MCF 10A (cell line): ENCODE measurements at regions not wholly inside any gene's neighbourhood (a gene's known extent, or its start where the extent isn't known, plus 50 kb on each side); places are given as distances from the start of the nearest gene placed in this dataset.
"Not testable (repeated sequence)": the region's sequence is repeated elsewhere in the genome, so short reads cannot be mapped to it uniquely, and the experiment has no call there.

Experiments
- BruUV-seq: library from RNA; stranded (reverse); fragments of 400-500 nt; replicated peaks from 2 replicates; lab custom pipeline; 2021; lab: Mats Ljungman, UMichigan
- CTCF ChIA-PET: fragments of 300-600 bp; sonication (Branson Sonifier 250); formaldehyde crosslinking; extraction: SDS; loops from one replicate; lab custom pipeline; 2021; ENCODE audit warnings: antibody characterized with exemption, inconsistent platforms; lab: Yijun Ruan, JAX
- POLR2A ChIA-PET: fragments of 300-600, 350-650 bp; sonication (Branson Sonifier 250); formaldehyde crosslinking; extraction: SDS; loops from one replicate; lab custom pipeline; 2020; ENCODE audit warnings: antibody characterized with exemption, inconsistent platforms; lab: Yijun Ruan, JAX
- DNase-seq: peaks from one replicate; pipeline ENCODE4 v3.0.0-alpha.2; 2018; ENCODE audit not compliant: unreplicated experiment
- H3K27ac Mint-ChIP-seq: one replicate; pipeline ENCODE4 v1.8.0; 2022; ENCODE audit warnings: mild to moderate bottlenecking, low read depth, mixed read lengths; ENCODE audit not compliant: unreplicated experiment
- H3K27me3 Mint-ChIP-seq: one replicate; pipeline ENCODE4 v1.8.0; 2022; ENCODE audit warnings: mixed read lengths; ENCODE audit not compliant: insufficient read depth, unreplicated experiment
- H3K36me3 Mint-ChIP-seq: one replicate; pipeline ENCODE4 v1.8.0; 2022; ENCODE audit warnings: mild to moderate bottlenecking, moderate library complexity, mixed read lengths; ENCODE audit not compliant: insufficient read depth, unreplicated experiment
- H3K4me1 Mint-ChIP-seq: one replicate; pipeline ENCODE4 v1.8.0; 2022; ENCODE audit warnings: mixed read lengths; ENCODE audit not compliant: insufficient read depth, unreplicated experiment
- H3K4me3 Mint-ChIP-seq: one replicate; pipeline ENCODE4 v1.8.0; 2022; ENCODE audit warnings: mild to moderate bottlenecking, moderate library complexity, mixed read lengths; ENCODE audit not compliant: unreplicated experiment
- H3K9me3 Mint-ChIP-seq: one replicate; pipeline ENCODE4 v1.8.0; 2022; ENCODE audit warnings: mixed read lengths; ENCODE audit not compliant: unreplicated experiment
- intact Hi-C: fragments of 100-400 bp; cut with micrococcal nuclease; formaldehyde crosslinking; loops from 2 replicates; pipeline ENCODE4 v1.14.1; 2022
- TF ChIP-seq, protein P1 (sequence below): fragments of 200-600 bp; IDR thresholded peaks from one replicate; pipeline ENCODE4 v1.8.0; 2022; ENCODE audit warnings: antibody characterized with exemption, mild to moderate bottlenecking; ENCODE audit not compliant: unreplicated experiment

DNA sequence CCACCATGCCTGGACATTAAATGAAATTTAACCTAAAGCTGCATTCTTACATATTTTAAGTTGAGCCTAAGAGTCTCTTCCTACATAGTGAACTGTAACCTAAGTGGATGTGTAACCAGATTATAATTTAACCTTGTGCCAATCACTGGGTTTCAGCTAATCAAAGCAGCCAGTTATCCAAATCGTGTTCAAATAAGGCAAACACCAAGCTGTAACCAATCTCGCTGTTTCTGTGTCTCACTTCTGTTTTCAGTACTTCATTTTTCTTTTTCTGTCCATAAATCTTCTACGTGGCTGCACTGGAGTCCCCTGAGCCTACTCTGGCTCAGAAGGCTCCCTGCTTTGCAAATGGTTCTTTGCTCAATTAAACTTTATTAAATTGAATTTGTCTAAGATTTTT lies 186.1 kb upstream of the CNTN6 start:
- no peaks in the 10 kb centered on the region for H3K9me3 Mint-ChIP-seq
- no peak overlapping the region for H3K27ac Mint-ChIP-seq
- POLR2A ChIA-PET: no interaction called here
- no peak overlapping the region for H3K4me3 Mint-ChIP-seq
- no peak for DNase-seq
- H3K4me1 Mint-ChIP-seq: peaks cover 5% of the 10 kb centered on the region
- TF ChIP-seq, protein P1, sequence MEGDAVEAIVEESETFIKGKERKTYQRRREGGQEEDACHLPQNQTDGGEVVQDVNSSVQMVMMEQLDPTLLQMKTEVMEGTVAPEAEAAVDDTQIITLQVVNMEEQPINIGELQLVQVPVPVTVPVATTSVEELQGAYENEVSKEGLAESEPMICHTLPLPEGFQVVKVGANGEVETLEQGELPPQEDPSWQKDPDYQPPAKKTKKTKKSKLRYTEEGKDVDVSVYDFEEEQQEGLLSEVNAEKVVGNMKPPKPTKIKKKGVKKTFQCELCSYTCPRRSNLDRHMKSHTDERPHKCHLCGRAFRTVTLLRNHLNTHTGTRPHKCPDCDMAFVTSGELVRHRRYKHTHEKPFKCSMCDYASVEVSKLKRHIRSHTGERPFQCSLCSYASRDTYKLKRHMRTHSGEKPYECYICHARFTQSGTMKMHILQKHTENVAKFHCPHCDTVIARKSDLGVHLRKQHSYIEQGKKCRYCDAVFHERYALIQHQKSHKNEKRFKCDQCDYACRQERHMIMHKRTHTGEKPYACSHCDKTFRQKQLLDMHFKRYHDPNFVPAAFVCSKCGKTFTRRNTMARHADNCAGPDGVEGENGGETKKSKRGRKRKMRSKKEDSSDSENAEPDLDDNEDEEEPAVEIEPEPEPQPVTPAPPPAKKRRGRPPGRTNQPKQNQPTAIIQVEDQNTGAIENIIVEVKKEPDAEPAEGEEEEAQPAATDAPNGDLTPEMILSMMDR: no peak
- no TSS peak for BruUV-seq
- CTCF ChIA-PET: no interaction called here
- intact Hi-C loops: no loop called here
- no peaks in the 10 kb centered on the region for H3K36me3 Mint-ChIP-seq
- H3K27me3 Mint-ChIP-seq: no peaks in the 10 kb centered on the region

DNA sequence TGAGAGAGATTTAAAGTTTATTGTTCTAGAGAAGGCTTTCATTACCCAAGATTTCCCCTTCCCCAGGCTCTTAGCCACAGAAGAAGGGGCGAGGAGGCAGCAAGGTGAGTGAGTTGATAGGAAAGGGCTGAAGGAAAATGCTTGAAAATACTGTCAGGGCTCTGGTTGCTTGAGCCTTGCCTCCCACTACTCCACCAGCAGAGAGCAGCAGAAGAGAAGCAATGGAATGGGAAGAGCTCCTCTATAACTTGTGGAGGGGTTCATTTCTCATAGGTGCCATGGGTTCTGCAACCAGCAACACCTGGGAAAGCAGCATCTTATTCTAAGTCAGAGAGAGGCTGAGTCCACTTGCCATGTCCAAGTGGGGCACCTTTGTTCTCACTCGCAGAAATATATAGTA lies 184.0 kb upstream of the CNTN6 start:
- no peak for DNase-seq
- Mint-ChIP-seq H3K9me3 (no peaks in the 10 kb centered on the region), H3K4me3 (no peak overlapping the region), H3K36me3 (no peaks in the 10 kb centered on the region), H3K27me3 (no peaks in the 10 kb centered on the region), H3K4me1 (peaks cover 11% of the 10 kb centered on the region), H3K27ac (no peak overlapping the region)
- TF ChIP-seq, protein P1: peak; percentile 34
- ChIA-PET CTCF (interaction anchor here (0.7 kb wide), 1 partner anchor 1214 kb away, joined by 3 read pairs; no protein-coding TSS in a partner anchor), POLR2A (no interaction called here)
- no TSS peak for BruUV-seq
- intact Hi-C loops: no loop called here

DNA sequence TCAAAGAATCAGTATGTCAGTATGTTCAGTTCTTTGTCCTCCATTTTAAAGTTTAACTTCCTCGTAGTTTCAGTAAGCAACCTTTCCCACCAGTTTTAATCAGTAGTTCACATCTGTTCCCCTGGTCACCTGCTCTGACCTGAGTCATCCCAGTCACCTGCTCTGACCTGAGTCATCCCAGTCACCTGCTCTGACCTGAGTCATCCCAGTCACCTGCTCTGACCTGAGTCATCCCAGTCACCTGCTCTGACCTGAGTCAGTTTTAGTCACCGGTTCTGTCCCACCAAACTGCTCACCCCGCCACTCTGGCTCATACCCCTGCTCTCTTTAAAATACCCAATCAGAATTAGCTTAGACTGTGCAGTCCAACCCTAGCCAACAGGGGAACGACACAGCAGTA lies 180.1 kb upstream of the CNTN6 start:
- not testable (repeated sequence) for H3K27ac Mint-ChIP-seq

DNA sequence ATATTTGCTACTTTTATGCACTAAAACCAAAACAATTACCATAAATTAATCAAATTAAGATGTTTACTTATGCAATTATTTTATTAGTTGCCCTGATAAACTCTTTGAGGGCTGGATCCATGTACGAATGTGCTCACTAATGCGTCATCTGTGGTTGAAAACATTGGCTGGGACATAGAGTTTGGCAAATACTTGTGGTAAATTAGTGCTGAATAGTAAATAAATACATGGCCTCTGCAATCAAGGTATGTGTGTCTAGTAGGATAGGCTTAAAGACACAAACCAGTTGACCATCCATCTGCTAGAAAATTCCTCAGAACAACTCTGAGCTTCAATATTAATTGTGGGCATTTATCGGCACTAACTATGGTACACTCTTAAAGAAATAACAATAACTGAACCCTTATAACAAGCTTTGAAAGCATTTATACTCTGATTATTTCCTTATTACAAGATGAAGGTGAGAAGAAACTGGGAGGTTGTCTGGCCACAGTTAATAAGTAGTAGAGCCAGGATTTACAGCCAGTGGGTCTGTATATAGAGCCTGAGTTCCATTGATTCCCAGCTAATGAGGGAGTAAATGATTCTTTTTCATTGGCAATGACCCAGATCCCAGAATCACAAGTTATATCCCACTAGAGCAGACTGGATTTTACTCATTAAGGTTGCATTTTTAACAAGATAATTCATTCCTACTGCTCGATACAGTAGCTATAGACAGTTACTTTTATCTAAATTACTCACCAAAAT lies 169.5 kb upstream of the CNTN6 start:
- CTCF ChIA-PET: interaction anchor here (0.6 to 0.7 kb wide), 2 partner anchors 86 to 145 kb away, joined by 3 read pairs; no protein-coding TSS in a partner anchor
- Mint-ChIP-seq H3K27ac (no peak overlapping the region), H3K36me3 (no peaks in the 10 kb centered on the region), H3K4me3 (no peak overlapping the region), H3K4me1 (no peaks in the 10 kb centered on the region), H3K9me3 (no peaks in the 10 kb centered on the region), H3K27me3 (no peaks in the 10 kb centered on the region)
- no peak for DNase-seq
- BruUV-seq: no TSS peak
- intact Hi-C loops: no loop called here
- POLR2A ChIA-PET: no interaction called here
- TF ChIP-seq, protein P1: no peak

More for the DNA sequence above, 180.1 kb upstream of the CNTN6 start:
- peaks cover 11% of the 10 kb centered on the region for H3K4me1 Mint-ChIP-seq
- intact Hi-C loops, BruUV-seq, H3K27me3 Mint-ChIP-seq, H3K36me3 Mint-ChIP-seq, H3K4me3 Mint-ChIP-seq, DNase-seq, H3K9me3 Mint-ChIP-seq, CTCF ChIA-PET: not testable (repeated sequence)
- POLR2A ChIA-PET: interaction anchor here (0.6 kb wide), 1 partner anchor 65 kb away, joined by 4 read pairs; no protein-coding TSS in a partner anchor
